ENCODE measurements at regions not wholly inside any gene's neighbourhood (a gene's known extent, or its start where the extent isn't known, plus 50 kb on each side); places are given as distances from the start of the nearest gene placed in this dataset.

DNA sequence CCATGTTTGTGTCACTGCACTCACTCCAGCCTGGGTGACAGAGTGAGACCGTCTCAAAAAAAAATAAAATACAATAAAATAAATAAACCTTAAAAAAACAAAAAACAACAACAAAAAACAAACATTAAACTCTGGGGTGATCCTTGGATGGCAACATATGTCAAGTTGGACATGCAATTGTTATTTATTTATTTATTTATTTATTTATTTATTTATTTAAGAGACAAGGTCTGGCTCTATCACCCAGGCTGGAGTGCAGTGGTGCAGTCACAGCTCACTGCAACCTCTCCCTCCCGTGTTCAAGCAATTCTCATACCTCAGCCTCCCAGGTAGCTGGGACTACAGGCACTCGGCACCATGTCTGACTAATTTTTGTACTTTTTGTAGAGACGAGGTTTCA, 275.5 kb downstream of the VPS13C start:
- in situ Hi-C loops (cut with MboI; ENCODE audit: low pct_ligation_motif_present in 1 of 4, low pct_unique_long_range_greater_than_20kb in 1 of 4, low sequenced_read_pairs in 3 of 4), result no loop called here
- TF ChIP-seq POLR2AphosphoS5 (IDR thresholded peaks at IDR 0.05) (no peak), EP300 (IDR thresholded peaks at IDR 0.05; ENCODE audit: low read depth) (no peak), POLR2A (IDR thresholded peaks at IDR 0.05) (no peak)
- TF ChIP-seq, protein P1, sequence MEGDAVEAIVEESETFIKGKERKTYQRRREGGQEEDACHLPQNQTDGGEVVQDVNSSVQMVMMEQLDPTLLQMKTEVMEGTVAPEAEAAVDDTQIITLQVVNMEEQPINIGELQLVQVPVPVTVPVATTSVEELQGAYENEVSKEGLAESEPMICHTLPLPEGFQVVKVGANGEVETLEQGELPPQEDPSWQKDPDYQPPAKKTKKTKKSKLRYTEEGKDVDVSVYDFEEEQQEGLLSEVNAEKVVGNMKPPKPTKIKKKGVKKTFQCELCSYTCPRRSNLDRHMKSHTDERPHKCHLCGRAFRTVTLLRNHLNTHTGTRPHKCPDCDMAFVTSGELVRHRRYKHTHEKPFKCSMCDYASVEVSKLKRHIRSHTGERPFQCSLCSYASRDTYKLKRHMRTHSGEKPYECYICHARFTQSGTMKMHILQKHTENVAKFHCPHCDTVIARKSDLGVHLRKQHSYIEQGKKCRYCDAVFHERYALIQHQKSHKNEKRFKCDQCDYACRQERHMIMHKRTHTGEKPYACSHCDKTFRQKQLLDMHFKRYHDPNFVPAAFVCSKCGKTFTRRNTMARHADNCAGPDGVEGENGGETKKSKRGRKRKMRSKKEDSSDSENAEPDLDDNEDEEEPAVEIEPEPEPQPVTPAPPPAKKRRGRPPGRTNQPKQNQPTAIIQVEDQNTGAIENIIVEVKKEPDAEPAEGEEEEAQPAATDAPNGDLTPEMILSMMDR (IDR thresholded peaks at IDR 0.05), result no peak
- Histone ChIP-seq H3K27ac (no peak overlapping the region), H3K4me3 (no peak overlapping the region), H3K9me3 (no peaks in the 10 kb centered on the region), H3K27me3 (no peaks in the 10 kb centered on the region), H3K36me3 (no peaks in the 10 kb centered on the region), H3K4me1 (no peaks in the 10 kb centered on the region)
- 86 to 96% methylated on average over 4 of the region's 4 CpGs for WGBS, 2 donors (ENCODE audit: low coverage in 1 of 2)
- intact Hi-C loops (cut with DNase I; ENCODE audit: low total_unique reads), result no loop called here
- DNase-seq, result no peak

DNA sequence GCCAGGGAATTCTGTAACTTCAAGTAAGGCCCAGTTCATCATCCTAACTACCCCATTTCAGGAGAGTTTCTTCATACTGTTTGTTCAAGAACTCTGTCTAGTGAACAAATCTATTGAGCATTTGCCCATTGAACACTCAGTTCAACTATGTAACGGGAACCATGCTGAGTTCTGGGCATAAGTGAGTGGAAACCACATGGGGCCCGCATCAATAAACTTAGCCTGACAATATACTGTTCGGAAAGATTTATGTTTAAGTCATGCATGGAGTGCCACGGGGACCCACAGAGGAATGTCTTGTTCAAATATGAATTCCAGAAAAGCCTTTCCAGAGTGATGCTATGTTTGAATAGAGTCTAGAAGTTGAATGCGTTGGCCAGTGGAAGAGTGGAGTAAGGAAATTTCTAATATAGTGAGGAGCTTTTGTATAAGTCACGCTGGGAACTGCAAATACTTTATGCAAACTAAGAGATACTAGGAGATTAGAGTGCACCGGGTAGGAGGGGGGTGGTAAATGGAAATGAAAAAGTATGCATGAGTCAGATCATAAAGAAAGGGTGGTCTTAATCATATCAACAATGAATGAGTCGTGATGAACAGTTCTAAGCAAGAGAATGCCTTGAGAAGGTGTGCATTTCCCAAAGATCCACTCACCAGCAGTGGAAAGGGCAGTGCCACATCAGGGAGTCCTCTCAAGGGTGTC, 279.8 kb downstream of the VPS13C start:
- WGBS, 2 donors (ENCODE audit: low coverage in 1 of 2), result 79 to 84% methylated on average over 5 to 8 of the region's 8 CpGs

DNA sequence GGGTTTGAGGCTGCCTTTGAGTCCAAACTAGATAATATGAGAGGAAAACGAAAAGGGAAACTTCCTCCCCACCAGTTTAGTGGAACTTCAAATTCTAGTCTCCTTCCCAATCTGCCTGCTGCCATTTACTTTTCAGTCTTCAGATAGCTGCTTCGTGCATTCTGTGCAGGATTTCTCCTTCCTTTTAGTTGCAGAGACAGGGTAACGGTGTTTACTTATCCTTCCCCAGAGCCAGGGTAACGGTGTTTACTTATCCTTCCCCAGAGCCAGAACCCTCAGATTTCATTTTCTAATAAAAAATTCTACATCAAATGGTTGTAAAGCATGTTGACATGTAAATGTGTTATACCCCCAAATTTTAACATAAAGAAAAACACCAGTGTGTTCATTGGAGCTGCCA, 282.6 kb downstream of the VPS13C start:
- H3K4me3 ChIP-seq, result no peak overlapping the region
- no peak for DNase-seq
- TF ChIP-seq, protein P1 (IDR thresholded peaks at IDR 0.05), result no peak
- in situ Hi-C loops (cut with MboI; ENCODE audit: low pct_ligation_motif_present in 1 of 4, low pct_unique_long_range_greater_than_20kb in 1 of 4, low sequenced_read_pairs in 3 of 4) (no loop called here), intact Hi-C loops (cut with DNase I; ENCODE audit: low total_unique reads) (no loop called here)
- no peak overlapping the region for H3K27ac ChIP-seq
- no peaks in the 10 kb centered on the region for H3K27me3 ChIP-seq
- H3K36me3 ChIP-seq, result no peaks in the 10 kb centered on the region
- H3K9me3 ChIP-seq, result peaks cover under 1 to 4% of the 10 kb centered on the region in 2 donors
- WGBS, 2 donors (ENCODE audit: low coverage in 1 of 2), result 31 to 33% methylated on average over 4 of the region's 4 CpGs
- H3K4me1 ChIP-seq, result no peaks in the 10 kb centered on the region

More for the DNA sequence above, 279.8 kb downstream of the VPS13C start:
- no peaks in the 10 kb centered on the region for H3K9me3 ChIP-seq
- no peak for TF ChIP-seq POLR2A (IDR thresholded peaks at IDR 0.05)
- TF ChIP-seq EP300 (IDR thresholded peaks at IDR 0.05; ENCODE audit: low read depth), result no peak
- TF ChIP-seq POLR2AphosphoS5 (IDR thresholded peaks at IDR 0.05), result no peak
- H3K27me3 ChIP-seq, result no peaks in the 10 kb centered on the region
- no peak overlapping the region for H3K27ac ChIP-seq
- no peak overlapping the region for H3K4me3 ChIP-seq
- no peaks in the 10 kb centered on the region for H3K4me1 ChIP-seq
- DNase-seq, result no peak
- no peaks in the 10 kb centered on the region for H3K36me3 ChIP-seq
- intact Hi-C loops (cut with DNase I; ENCODE audit: low total_unique reads), result no loop called here
- in situ Hi-C loops (cut with MboI; ENCODE audit: low pct_ligation_motif_present in 1 of 4, low pct_unique_long_range_greater_than_20kb in 1 of 4, low sequenced_read_pairs in 3 of 4), result no loop called here

DNA sequence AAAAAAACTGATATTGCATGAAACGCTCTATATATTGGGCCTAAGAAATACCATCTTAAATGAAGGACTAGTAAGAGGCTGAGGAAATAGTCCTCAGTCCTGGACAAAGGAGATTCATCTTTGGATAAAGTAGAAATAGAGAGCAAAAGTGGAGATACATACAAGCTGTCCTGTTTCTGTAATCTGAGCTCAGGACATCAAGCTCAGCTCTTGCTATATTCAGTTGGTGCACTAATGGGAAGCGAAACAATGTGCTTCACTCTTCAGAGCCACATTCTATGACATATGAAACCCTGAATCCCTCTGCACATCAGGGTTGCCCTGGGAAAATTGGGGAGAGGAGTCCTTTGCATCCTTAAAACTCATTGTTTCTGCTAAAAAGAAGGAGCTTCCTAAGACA, 290.7 kb downstream of the VPS13C start:
- H3K9me3 ChIP-seq, result peaks cover 10% of the 10 kb centered on the region in 2 donors
- peaks cover 7% of the 10 kb centered on the region for H3K27me3 ChIP-seq
- in situ Hi-C loops (cut with MboI; ENCODE audit: low pct_ligation_motif_present in 1 of 4, low pct_unique_long_range_greater_than_20kb in 1 of 4, low sequenced_read_pairs in 3 of 4), result no loop called here
- no peak for DNase-seq
- H3K4me1 ChIP-seq, result no peaks in the 10 kb centered on the region
- intact Hi-C loops (cut with DNase I; ENCODE audit: low total_unique reads), result no loop called here
- no peak for TF ChIP-seq POLR2A (IDR thresholded peaks at IDR 0.05)
- no peak for TF ChIP-seq EP300 (IDR thresholded peaks at IDR 0.05; ENCODE audit: low read depth)
- no peak for TF ChIP-seq POLR2AphosphoS5 (IDR thresholded peaks at IDR 0.05)
- TF ChIP-seq, protein P1 (IDR thresholded peaks at IDR 0.05), result no peak
- H3K27ac ChIP-seq, result no peak overlapping the region
- no peak overlapping the region for H3K4me3 ChIP-seq
- no peaks in the 10 kb centered on the region for H3K36me3 ChIP-seq
- 75 to 89% methylated on average over 1 to 2 of the region's 2 CpGs for WGBS, 2 donors (ENCODE audit: low coverage in 1 of 2)

DNA sequence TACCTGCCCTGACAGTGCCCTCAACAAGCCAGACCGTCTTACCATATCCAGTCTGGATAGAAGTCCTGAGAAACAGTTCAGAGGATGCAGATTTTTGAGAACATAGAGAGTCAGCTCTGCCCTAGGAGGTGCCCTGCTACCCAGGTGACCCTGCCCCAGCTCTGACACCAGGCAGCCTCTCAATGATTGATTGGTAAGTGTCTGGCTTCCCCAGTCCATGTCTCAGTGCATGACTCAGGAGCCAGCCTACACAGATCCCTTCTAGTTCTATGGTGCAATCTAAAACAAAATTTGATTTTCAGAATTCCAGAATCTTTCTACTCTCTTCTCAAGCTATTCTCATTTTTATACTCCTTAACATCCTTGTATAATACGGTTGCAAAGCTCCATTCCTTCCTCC, 292.1 kb downstream of the VPS13C start:
- in situ Hi-C loops (cut with MboI; ENCODE audit: low pct_ligation_motif_present in 1 of 4, low pct_unique_long_range_greater_than_20kb in 1 of 4, low sequenced_read_pairs in 3 of 4), result no loop called here

More for the DNA sequence above, 292.1 kb downstream of the VPS13C start:
- Histone ChIP-seq H3K27ac (no peak overlapping the region), H3K9me3 (peaks cover 10% of the 10 kb centered on the region in 2 donors), H3K27me3 (peaks cover 7% of the 10 kb centered on the region), H3K4me3 (no peak overlapping the region), H3K36me3 (no peaks in the 10 kb centered on the region), H3K4me1 (no peaks in the 10 kb centered on the region)
- DNase-seq, result no peak
- TF ChIP-seq, protein P1 (IDR thresholded peaks at IDR 0.05), result no peak
- TF ChIP-seq POLR2AphosphoS5 (IDR thresholded peaks at IDR 0.05) (no peak), POLR2A (IDR thresholded peaks at IDR 0.05) (no peak), EP300 (IDR thresholded peaks at IDR 0.05; ENCODE audit: low read depth) (no peak)
- intact Hi-C loops (cut with DNase I; ENCODE audit: low total_unique reads), result no loop called here
- 58 to 92% methylated on average over 1 to 2 of the region's 2 CpGs for WGBS, 2 donors (ENCODE audit: low coverage in 1 of 2)
